Esophagus mucosa (tissue), 1 donor: ENCODE measurements at regions not wholly inside any gene's neighbourhood (a gene's known extent, or its start where the extent isn't known, plus 50 kb on each side); places are given as distances from the start of the nearest gene placed in this dataset.
"Not testable (repeated sequence)": the region's sequence is repeated elsewhere in the genome, so short reads cannot be mapped to it uniquely, and the experiment has no call there.

ENCODE experiments used
- ATAC-seq: fragments of 200-7000 bp; cut with Tn5 transposase; one replicate; pipeline ENCODE4 v1.9.1; 2020
- donor health status: DM: yes; HTN: yes; CAD: no.

DNA sequence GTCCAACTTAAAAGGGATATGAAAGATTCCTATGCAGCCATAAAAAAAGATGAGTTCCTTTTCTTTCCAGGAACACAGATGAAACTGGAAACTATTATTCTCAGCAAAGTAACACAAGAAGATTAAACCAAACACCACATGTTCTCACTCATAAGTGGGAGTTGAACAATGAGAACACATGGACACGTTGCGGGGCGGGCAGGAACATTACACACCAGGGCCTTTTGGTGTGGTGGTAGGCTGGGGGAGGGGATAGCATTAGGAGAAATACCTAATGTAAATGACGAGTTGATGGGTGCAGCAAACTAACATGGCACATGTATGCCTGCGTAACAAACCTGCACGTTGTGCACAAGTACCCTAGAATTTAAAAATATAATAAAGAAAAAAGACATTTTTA lies 516.1 kb downstream of the LRRC70 start:
- ATAC-seq: no peak

DNA sequence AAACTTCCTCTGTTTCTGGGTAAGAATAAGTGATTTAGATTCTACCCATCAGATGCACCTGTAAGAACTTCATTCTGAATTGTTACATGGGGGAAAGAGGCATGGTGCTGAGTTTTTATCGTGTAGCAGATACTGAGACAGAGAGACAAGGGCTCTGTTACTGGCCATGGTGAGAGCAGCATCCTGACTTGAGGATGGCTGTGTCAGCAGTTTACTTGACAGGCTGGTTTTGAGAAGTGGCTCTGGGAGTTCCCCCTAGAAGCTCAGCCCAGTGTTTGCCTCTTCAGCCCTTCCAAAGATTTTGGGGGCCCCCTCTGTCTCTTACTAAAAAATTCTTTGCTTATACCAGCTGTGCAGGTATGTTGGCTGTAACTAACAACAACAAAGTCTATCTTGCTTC lies 510.5 kb downstream of the LRRC70 start:
- ATAC-seq: no peak

DNA sequence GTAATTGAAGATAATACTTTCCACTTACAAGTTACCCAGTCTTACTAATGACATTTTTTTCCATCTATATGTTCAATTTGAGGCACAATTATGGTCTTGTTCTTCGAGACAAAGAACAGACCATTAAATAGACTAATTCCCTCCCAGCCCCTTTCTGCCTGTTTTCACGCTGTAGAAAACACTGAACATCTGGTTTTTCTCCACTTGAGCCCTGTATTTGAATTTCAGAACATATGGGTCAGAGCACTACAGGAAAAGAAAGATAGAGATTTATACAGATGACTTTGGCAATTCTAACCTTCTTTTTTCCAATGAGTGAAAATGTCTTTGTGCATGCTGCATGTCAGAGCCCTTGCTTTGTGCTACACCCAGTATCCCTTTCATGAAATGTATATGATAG lies 506.9 kb downstream of the LRRC70 start:
- ATAC-seq: no peak

DNA sequence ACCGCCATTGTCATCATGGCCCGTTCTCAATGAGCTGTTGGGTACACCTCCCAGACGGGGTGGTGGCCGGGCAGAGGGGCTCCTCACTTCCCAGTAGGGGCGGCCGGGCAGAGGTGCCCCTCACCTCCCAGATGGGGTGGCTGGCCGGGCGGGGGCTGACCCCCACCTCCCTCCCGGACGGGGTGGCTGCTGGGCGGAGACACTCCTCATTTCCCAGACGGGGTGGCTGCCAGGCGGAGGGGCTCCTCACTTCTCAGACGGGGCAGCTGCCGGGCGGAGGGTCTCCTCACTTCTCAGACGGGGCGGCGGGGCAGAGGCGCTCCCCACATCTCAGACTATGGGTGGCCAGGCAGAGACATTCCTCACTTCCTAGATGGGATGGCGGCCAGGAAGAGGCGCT lies 505.1 kb downstream of the LRRC70 start:
- ATAC-seq: not testable (repeated sequence)

- ATAC-seq: no peak
These were observed 502.8 kb downstream of the LRRC70 start for GRCh38 chr5:63081402-63081801.

DNA sequence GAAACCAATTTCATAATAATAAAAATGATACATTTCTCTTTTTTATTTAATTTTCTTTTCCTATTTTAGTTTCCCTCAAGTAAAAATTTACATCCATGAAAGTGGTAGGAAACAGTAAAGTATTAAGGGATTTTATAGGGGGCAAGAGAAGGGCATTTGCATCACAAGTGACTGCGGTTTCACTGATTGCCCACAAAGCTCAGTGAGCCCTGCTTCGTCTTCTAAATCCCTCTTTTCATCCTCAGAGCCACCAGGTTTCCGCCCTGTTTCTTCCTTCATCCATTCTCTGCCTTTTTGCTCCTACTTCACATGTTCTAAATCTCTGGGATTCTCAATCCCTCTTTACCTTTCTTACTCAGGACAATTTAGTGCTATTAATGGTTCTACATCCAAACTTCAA lies 491.4 kb downstream of the LRRC70 start:
- ATAC-seq: no peak

DNA sequence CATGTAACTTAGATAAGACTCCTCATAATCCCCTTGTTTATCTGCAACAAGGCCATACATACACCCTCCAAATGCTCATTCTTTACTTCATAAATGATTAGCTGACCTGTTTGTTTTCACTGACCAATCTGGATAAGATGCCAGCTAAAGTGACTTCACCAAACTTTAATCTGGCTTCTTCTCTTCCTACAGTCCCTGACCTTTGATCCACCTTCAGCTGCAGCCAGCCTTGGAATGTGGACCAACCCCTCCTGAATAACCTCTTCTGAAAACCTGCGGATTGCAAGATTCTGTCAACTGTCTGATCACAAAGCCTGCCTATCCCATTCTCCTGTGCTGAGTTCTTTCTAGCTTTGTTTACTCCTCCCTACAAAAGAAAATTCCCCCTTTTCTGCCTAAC lies 476.8 kb downstream of the LRRC70 start:
- ATAC-seq: no peak

DNA sequence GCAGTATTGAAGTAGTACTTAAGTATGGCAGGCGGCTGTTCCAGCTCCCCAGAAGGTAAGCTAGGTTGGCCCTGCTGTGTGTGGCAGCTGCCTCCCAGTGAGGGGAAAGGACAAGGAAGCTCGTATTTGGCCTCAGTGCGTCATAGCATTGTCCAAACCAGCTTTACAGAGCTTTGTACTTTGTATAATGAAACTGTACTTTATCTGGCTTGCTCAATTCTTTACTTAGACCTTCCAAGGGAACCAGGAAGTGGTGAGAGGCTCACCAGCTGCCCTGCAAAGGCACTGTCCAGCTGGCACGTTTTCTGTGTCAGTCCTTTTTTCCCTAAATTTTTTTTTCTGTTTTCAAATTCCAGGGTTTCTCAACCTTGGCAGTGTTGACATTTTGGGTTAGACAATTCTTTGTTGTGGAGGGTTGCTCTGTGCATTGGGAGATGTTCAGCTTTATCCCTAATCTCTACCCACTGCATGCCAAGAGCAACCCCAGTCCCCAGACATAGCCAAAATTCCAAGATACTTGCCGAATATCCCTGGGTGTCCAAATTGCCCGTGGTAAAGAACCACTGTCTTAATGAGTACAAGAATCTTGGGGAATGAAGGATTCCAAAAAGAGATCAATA lies 474.5 kb downstream of the LRRC70 start:
- ATAC-seq: no peak

DNA sequence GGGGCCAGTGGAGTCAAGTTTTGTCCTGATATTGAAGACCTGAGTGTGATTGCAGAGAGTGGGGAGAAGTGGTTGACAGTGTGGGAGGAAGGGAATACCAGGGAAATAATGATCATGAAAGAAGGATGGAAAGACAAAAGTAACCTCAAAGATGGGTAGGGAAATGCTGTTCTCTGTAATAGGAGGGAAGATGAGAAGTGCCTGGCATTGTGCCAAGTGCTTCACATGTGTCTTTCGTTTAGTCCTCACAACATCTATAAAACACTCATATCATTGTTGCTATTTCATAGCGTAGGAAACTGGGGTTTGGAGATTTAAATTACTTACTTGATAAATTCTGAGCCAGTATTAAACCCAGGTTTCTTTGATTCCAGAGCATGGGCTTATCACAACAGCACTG lies 472.3 kb downstream of the LRRC70 start:
- no peak for ATAC-seq

DNA sequence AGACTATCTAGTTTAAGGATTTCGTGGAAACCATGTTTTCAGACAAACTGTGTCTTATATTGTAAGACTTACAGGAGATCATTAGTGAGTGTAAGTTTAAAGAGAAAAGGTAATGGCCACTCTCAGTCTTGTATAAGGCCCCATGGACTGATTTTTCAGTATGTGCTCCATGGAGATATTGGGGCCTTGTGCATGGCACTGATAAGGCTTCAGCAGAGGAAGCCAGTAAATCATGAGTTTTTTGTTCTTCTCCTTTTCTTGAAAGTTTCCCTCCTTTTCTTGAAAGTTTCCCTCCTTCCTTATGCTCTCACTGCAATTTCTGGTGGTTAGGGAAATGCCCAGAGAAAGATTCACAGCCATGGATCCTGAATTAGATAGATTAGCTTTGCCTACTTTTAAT lies 471.3 kb downstream of the LRRC70 start:
- ATAC-seq: no peak

- no peak for ATAC-seq
These were observed 465.2 kb downstream of the LRRC70 start for GRCh38 chr5:63043792-63044191.

DNA sequence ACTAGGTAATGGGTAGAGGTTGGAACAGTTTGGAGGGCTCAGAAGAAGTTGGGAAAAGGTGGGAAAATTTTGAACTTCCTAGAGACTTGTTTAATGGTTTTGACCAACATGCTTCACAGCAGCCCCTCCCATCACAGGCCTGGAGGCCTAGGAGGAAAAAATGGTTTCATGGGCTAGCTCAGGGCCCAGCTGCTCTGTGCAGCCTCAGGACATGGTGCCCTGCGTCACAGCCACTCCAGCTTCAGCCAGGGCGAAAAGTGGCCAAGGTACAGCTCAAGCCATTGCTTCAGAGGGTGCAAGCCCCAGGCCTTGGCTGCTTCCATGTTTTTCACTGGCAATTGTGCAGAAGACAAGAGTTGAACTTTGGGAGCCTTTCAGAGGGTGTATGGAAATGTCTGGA lies 453.7 kb downstream of the LRRC70 start:
- no peak for ATAC-seq

GRCh38 chr5:63029891-63030290 lies 451.3 kb downstream of the LRRC70 start:
- no peak for ATAC-seq

DNA sequence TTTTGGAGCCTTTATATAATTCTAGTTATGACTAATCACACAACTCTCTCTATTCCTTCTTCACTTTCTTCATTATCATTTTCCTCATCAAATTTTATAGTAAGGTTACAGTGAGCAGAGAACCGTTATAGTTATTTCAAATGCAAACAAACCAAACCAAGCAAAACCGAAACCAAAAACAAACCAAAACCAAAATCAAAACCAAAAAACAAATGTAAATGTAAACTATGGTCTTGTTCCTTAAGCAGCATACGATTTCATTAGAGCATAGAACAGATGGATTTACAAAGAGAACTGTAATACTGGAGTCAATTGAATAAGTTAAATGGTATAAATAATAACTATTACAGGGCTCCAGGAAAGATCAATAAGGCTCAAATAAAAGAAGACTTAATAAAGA lies 447.1 kb downstream of the LRRC70 start:
- no peak for ATAC-seq

- no peak for ATAC-seq
These were observed 443.8 kb downstream of the LRRC70 start for GRCh38 chr5:63022403-63022802.

GRCh38 chr5:63011158-63011557 lies 432.5 kb downstream of the LRRC70 start:
- ATAC-seq: no peak

DNA sequence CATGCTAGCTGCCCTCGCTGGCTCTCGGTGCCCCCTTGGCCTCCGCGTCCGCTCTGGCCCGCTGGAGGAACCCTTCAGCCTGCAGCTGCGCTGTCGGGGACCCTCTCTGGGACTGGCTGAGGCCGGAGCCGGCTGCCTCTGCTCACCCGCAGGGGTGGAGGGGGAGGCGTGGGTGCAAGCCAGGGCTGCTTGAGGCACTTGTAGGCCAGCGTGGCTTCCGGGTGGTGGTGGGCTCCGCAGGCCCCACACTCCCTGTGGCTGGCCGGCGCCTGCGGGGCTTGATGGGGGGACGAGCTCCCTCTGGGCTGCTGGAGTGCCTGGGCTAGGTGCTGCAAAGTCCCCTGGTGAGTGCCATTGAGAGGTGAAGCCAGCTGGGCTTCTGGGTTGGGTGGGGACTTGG lies 429.6 kb downstream of the LRRC70 start:
- ATAC-seq: no peak

- not testable (repeated sequence) for ATAC-seq
These were observed 416.2 kb downstream of the LRRC70 start for GRCh38 chr5:62994842-62995241.

DNA sequence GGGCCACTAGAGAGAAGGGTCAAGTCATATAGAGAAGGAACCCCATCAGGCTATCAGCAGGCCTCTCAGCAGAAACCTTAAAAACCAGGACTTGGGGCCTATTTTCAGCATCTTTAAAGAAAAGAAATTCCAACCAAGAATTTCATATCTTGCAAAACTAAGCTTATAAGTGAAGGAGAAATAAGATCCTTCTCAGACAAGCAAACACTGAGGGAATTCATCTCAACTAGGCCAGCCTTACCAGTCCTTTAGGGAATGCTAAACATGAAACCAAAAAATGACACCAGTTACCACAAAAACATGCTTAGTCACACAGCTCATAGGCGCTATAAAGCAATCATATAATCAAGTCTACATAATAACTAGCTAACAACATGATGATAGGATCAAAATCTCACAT lies 407.1 kb downstream of the LRRC70 start:
- ATAC-seq: no peak

GRCh38 chr5:62982348-62982747 lies 403.7 kb downstream of the LRRC70 start:
- ATAC-seq: no peak

- ATAC-seq: no peak
These were observed 402.3 kb downstream of the LRRC70 start for GRCh38 chr5:62980884-62981283.

DNA sequence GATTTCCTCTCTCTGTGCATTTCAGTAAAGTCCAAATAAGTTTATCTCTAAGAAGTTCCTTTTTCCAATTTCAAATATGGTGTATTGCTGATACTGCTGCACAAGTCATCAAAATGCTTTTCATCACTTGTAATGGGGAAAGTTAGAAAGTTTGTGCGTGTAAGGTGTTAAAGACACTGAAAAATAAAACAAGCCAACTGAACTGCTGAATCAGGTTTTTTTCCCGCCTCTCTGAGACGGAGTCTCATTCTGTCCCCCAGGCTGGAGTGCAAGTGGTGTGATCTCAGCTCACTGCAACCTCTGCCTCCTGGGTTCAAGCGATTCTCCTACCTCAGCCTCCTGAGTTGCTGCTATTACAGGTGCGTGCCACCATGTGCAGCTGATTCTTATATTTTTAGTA lies 400.9 kb downstream of the LRRC70 start:
- ATAC-seq: no peak

DNA sequence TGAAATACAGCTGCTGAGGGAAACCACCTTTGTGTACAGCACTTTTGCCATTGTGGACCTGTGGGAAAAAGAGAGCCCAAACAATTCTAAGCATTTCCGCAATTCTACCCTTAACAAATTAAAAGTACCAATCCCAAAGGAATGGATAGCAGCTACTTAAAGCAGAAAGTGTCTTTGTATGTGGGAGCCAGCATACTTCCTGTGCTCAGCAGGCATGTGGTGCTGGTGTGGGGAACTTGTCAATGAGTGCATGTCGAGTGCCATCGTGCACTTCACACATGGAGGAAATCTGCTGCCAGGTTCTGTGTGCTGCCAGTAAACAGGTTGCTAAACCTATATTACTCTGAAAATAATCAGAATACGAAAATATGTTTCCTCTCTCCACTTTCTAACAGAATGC lies 399.0 kb downstream of the LRRC70 start:
- no peak for ATAC-seq

DNA sequence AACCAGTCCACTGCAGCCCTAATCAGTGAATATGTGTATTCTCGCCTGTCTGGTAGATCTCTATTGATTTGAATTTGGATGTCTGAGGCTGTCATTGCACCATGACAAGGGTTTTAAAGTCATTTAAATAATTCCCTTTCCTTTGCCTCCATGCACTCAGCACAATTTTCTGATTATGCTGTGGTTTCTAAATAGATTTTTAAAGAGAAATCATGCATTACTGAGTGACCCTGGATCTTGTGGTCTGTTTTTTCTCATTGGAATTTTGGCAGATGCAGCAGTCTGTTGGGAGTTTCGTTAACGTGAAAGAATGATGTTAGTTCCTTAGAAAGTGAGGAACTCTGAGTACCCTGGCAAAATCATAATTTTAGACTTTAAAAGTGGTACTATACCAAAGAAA lies 396.0 kb downstream of the LRRC70 start:
- no peak for ATAC-seq

GRCh38 chr5:62969409-62970120 lies 390.9 kb downstream of the LRRC70 start:
- ATAC-seq: no peak
